ENCODE measurements at regions not wholly inside any gene's neighbourhood (a gene's known extent, or its start where the extent isn't known, plus 50 kb on each side); places are given as distances from the start of the nearest gene placed in this dataset.

DNA sequence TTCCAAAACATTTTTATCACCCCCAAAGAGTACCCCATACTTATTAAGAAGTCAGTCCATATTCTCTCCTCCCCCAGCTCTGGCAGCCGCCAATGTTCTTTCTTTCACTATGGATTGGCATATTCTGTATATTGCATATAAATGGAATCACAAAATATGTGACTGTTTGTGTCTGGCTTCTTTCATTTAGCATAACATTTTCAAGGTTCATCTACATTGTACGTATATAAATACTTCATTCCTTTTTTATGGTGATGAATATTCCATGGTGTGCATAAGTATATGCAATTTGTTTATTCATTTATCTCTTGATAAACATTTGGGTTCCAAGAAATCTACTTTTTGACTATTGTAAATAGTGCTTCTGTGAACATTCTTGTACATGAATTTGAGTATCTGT is 653.1 kb downstream of the XPNPEP1 start:
- Histone ChIP-seq H4K20me1 (ENCODE audit: insufficient read depth) (no peaks in the 10 kb centered on the region), H3K9ac (no peak overlapping the region), H3K36me3 (ENCODE audit: low read depth) (no peaks in the 10 kb centered on the region), H3K4me3 (no peak overlapping the region), H3K27me3 (replicated peaks; ENCODE audit: insufficient read depth) (no peaks in the 10 kb centered on the region), H3K4me2 (ENCODE audit: unreplicated experiment) (no peak overlapping the region), H3F3A (ENCODE audit: insufficient read depth) (peaks cover 5% of the 10 kb centered on the region; the same call in 1 of the 2 replicates), H2AFZ (no peak overlapping the region), H3K9me2 (ENCODE audit: insufficient read depth) (0 out of 2 replicates have a peak, but pooled peaks cover 5% of the 10 kb centered on the region), H3K9me3 (ENCODE audit: low read depth) (no peaks in the 10 kb centered on the region), H3K4me1 (ENCODE audit: insufficient read depth) (peaks cover 14% of the 10 kb centered on the region), H3K79me2 (ENCODE audit: insufficient read depth) (no peaks in the 10 kb centered on the region), H3K27ac (no peak overlapping the region)
- DNase-seq: no peak
- in situ Hi-C loops (cut with MboI): no loop called here
- 56 to 61% methylated on average over 2 of the region's 2 CpGs for WGBS, 2 experiments (ENCODE audit: low coverage in 1 of 2, low lambda C conversion rate in 2 of 2, missing lambda C conversion rate in 2 of 2)
- TF ChIP-seq EZH2phosphoT487 (IDR thresholded peaks at IDR 0.05; ENCODE audit: insufficient read depth, low read depth): no peak
- no peak for TF ChIP-seq EZH2 (IDR thresholded peaks at IDR 0.05; ENCODE audit: insufficient read depth, poor library complexity, severe bottlenecking)

DNA sequence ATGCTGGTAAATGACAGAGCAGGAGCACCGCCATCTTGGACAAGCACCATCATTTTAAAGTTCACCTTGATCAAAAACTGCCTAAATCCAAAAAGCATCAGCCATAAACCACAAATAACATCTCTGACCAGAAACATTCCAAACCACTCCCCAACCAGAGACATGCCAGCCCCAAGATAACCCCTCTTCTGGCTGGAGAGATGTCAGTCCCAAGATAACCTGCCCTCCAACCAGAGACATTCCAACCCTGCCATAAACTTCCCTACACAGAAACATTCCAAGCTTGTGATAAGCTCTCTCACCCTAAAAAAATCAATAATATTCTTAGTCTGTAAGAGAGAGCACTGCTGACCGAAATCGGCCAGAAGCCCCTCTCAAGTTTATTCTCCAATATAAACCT is 659.3 kb downstream of the XPNPEP1 start:
- no peak overlapping the region for H3K4me3 ChIP-seq
- no peak overlapping the region for H3K4me2 ChIP-seq (ENCODE audit: unreplicated experiment)
- no peaks in the 10 kb centered on the region for H4K20me1 ChIP-seq (ENCODE audit: insufficient read depth)
- no peaks in the 10 kb centered on the region for H3K79me2 ChIP-seq (ENCODE audit: insufficient read depth)
- DNase-seq: no peak
- H3K36me3 ChIP-seq (ENCODE audit: low read depth): no peaks in the 10 kb centered on the region
- 67 to 76% methylated on average over 3 of the region's 3 CpGs for WGBS, 2 experiments (ENCODE audit: low coverage in 1 of 2, low lambda C conversion rate in 2 of 2, missing lambda C conversion rate in 2 of 2)
- no peak for TF ChIP-seq EZH2 (IDR thresholded peaks at IDR 0.05; ENCODE audit: insufficient read depth, poor library complexity, severe bottlenecking)
- TF ChIP-seq EZH2phosphoT487 (IDR thresholded peaks at IDR 0.05; ENCODE audit: insufficient read depth, low read depth): no peak
- 0 out of 2 replicates have a peak, but pooled peaks cover 5% of the 10 kb centered on the region for H3K9me2 ChIP-seq (ENCODE audit: insufficient read depth)
- no peaks in the 10 kb centered on the region for H3K9me3 ChIP-seq (ENCODE audit: low read depth)
- in situ Hi-C loops (cut with MboI): no loop called here
- peaks cover 8% of the 10 kb centered on the region; the same call in 1 of the 2 replicates for H3F3A ChIP-seq (ENCODE audit: insufficient read depth)
- H3K27me3 ChIP-seq (replicated peaks; ENCODE audit: insufficient read depth): no peaks in the 10 kb centered on the region
- H3K4me1 ChIP-seq (ENCODE audit: insufficient read depth): peaks cover 27% of the 10 kb centered on the region
- H3K27ac ChIP-seq: no peak overlapping the region
- H2AFZ ChIP-seq: no peak overlapping the region
- H3K9ac ChIP-seq: no peak overlapping the region

DNA sequence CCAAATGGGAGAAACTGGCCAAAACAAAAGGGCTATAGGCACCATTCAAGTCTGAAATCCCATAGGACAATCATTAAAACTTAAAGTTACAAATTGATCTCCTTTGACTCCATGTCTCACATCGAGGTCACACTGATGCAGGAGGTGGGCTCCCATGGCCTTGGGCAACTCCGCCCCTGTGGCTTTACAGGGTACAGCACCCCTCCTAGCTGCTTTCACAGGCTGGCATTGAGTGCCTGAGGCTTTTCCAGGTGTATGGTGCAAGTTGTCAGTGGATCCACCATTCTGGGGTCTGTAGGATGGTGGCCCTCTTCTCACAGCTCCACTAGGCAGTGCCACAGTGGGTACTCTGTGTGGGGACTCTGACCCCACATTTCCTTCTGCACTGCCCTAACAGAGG is 662.1 kb downstream of the XPNPEP1 start:
- H3K36me3 ChIP-seq (ENCODE audit: low read depth): no peaks in the 10 kb centered on the region
- no peak for DNase-seq
- H3K4me2 ChIP-seq (ENCODE audit: unreplicated experiment): no peak overlapping the region
- no peaks in the 10 kb centered on the region for H4K20me1 ChIP-seq (ENCODE audit: insufficient read depth)
- TF ChIP-seq EZH2 (IDR thresholded peaks at IDR 0.05; ENCODE audit: insufficient read depth, poor library complexity, severe bottlenecking) (no peak), EZH2phosphoT487 (IDR thresholded peaks at IDR 0.05; ENCODE audit: insufficient read depth, low read depth) (no peak)
- H3K4me1 ChIP-seq (ENCODE audit: insufficient read depth): peaks cover 23% of the 10 kb centered on the region
- in situ Hi-C loops (cut with MboI): no loop called here
- WGBS, 2 experiments (ENCODE audit: low coverage in 1 of 2, low lambda C conversion rate in 2 of 2, missing lambda C conversion rate in 2 of 2): 41 to 46% methylated on average over 2 of the region's 2 CpGs
- no peak overlapping the region for H3K27ac ChIP-seq
- no peak overlapping the region for H3K9ac ChIP-seq
- H3K9me3 ChIP-seq (ENCODE audit: low read depth): no peaks in the 10 kb centered on the region
- H3F3A ChIP-seq (ENCODE audit: insufficient read depth): peaks cover 11% of the 10 kb centered on the region; the same call in 1 of the 2 replicates
- H3K9me2 ChIP-seq (ENCODE audit: insufficient read depth): no peaks in the 10 kb centered on the region
- H2AFZ ChIP-seq: no peak overlapping the region
- no peaks in the 10 kb centered on the region for H3K79me2 ChIP-seq (ENCODE audit: insufficient read depth)
- H3K4me3 ChIP-seq: no peak overlapping the region
- no peaks in the 10 kb centered on the region for H3K27me3 ChIP-seq (replicated peaks; ENCODE audit: insufficient read depth)

DNA sequence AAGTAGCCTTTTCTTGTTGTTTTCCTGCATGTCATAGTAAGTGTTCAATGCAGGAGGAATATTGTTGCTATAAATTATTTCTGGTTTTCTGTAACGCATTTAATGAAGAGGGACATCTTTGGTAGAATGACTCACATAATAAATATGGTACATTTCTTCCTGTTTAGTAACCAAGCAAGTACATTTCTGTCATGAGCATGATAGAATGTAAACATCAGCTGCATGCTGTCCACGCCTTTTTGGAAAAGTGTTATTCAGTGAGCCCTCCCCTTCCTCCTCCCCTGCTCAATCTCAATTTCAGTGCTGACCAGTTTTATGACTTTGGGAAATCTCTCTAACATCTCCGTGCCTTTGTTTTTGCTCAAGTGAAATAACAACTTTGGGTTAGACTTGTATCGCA is 664.0 kb downstream of the XPNPEP1 start:
- H3K4me3 ChIP-seq: no peak overlapping the region
- DNase-seq: peak; percentile 47
- no peaks in the 10 kb centered on the region for H3K9me2 ChIP-seq (ENCODE audit: insufficient read depth)
- no peaks in the 10 kb centered on the region for H3K9me3 ChIP-seq (ENCODE audit: low read depth)
- no peaks in the 10 kb centered on the region for H3K79me2 ChIP-seq (ENCODE audit: insufficient read depth)
- 49 to 53% methylated on average over 4 of the region's 4 CpGs for WGBS, 2 experiments (ENCODE audit: low coverage in 1 of 2, low lambda C conversion rate in 2 of 2, missing lambda C conversion rate in 2 of 2)
- no peak overlapping the region for H3K27ac ChIP-seq
- H3K4me2 ChIP-seq (ENCODE audit: unreplicated experiment): no peak overlapping the region
- no peak overlapping the region for H3K9ac ChIP-seq
- in situ Hi-C loops (cut with MboI): no loop called here
- no peak for TF ChIP-seq EZH2 (IDR thresholded peaks at IDR 0.05; ENCODE audit: insufficient read depth, poor library complexity, severe bottlenecking)
- H2AFZ ChIP-seq: no peak overlapping the region
- no peaks in the 10 kb centered on the region for H4K20me1 ChIP-seq (ENCODE audit: insufficient read depth)
- H3K4me1 ChIP-seq (ENCODE audit: insufficient read depth): peaks cover 17% of the 10 kb centered on the region
- no peaks in the 10 kb centered on the region for H3K27me3 ChIP-seq (replicated peaks; ENCODE audit: insufficient read depth)
- peaks cover 7% of the 10 kb centered on the region; the same call in 1 of the 2 replicates for H3F3A ChIP-seq (ENCODE audit: insufficient read depth)
- no peaks in the 10 kb centered on the region for H3K36me3 ChIP-seq (ENCODE audit: low read depth)

DNA sequence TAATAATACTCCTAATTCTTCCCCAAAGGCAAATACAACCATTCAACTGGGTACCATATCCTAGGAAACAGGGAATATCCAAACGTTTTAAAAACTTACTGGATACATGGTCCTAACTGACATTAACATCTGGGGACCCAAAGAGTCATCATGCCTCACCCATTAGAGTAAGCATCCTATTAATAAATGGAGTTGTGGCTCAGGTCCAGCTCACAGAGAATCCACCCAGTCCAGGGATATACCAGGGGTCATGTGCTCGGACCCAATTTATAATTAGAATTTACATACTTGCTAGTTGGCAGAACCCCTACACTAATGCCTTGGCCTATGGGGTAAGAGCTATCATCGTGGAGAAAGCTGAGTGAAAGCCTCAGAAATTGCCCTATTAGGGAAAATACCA is 670.0 kb downstream of the XPNPEP1 start:
- no peak overlapping the region for H3K27ac ChIP-seq
- no peak overlapping the region for H3K4me2 ChIP-seq (ENCODE audit: unreplicated experiment)
- TF ChIP-seq EZH2phosphoT487 (IDR thresholded peaks at IDR 0.05; ENCODE audit: insufficient read depth, low read depth) (no peak), EZH2 (IDR thresholded peaks at IDR 0.05; ENCODE audit: insufficient read depth, poor library complexity, severe bottlenecking) (no peak)
- H3F3A ChIP-seq (ENCODE audit: insufficient read depth): no peaks in the 10 kb centered on the region
- no peak for DNase-seq
- no peak overlapping the region for H2AFZ ChIP-seq
- no peak overlapping the region for H3K4me3 ChIP-seq
- 43 to 53% methylated on average over 3 of the region's 3 CpGs for WGBS, 2 experiments (ENCODE audit: low coverage in 1 of 2, low lambda C conversion rate in 2 of 2, missing lambda C conversion rate in 2 of 2)
- H3K79me2 ChIP-seq (ENCODE audit: insufficient read depth): no peaks in the 10 kb centered on the region
- no peaks in the 10 kb centered on the region for H3K36me3 ChIP-seq (ENCODE audit: low read depth)
- H3K4me1 ChIP-seq (ENCODE audit: insufficient read depth): no peaks in the 10 kb centered on the region
- no peaks in the 10 kb centered on the region for H3K27me3 ChIP-seq (replicated peaks; ENCODE audit: insufficient read depth)
- no peak overlapping the region for H3K9ac ChIP-seq
- H3K9me3 ChIP-seq (ENCODE audit: low read depth): no peaks in the 10 kb centered on the region
- no peaks in the 10 kb centered on the region for H3K9me2 ChIP-seq (ENCODE audit: insufficient read depth)
- no peaks in the 10 kb centered on the region for H4K20me1 ChIP-seq (ENCODE audit: insufficient read depth)
- in situ Hi-C loops (cut with MboI): no loop called here

Data from GM23248 (cell line).